ENCODE measurements at regions not wholly inside any gene's neighbourhood (a gene's known extent, or its start where the extent isn't known, plus 50 kb on each side); places are given as distances from the start of the nearest gene placed in this dataset.

GRCh38 chr15:92315595-92316211 lies 78.0 kb upstream of the ST8SIA2 start:
- H3K4me1 Mint-ChIP-seq = no peaks in the 10 kb centered on the region
- ATAC-seq (replicated peaks; ENCODE audit: extremely low read depth, poor library complexity, severe bottlenecking) (no peak), DNase-seq (ENCODE audit: low spot score in 2 of 2) (no peak)
- no peak overlapping the region for H3K27ac Mint-ChIP-seq (ENCODE audit: low read depth)
- no peaks in the 10 kb centered on the region for H3K9me3 Mint-ChIP-seq
- H3K36me3 Mint-ChIP-seq (ENCODE audit: insufficient read depth) = no peaks in the 10 kb centered on the region
- H3K4me3 Mint-ChIP-seq = no peak overlapping the region
- peaks cover 86% of the 10 kb centered on the region for H3K27me3 Mint-ChIP-seq

DNA sequence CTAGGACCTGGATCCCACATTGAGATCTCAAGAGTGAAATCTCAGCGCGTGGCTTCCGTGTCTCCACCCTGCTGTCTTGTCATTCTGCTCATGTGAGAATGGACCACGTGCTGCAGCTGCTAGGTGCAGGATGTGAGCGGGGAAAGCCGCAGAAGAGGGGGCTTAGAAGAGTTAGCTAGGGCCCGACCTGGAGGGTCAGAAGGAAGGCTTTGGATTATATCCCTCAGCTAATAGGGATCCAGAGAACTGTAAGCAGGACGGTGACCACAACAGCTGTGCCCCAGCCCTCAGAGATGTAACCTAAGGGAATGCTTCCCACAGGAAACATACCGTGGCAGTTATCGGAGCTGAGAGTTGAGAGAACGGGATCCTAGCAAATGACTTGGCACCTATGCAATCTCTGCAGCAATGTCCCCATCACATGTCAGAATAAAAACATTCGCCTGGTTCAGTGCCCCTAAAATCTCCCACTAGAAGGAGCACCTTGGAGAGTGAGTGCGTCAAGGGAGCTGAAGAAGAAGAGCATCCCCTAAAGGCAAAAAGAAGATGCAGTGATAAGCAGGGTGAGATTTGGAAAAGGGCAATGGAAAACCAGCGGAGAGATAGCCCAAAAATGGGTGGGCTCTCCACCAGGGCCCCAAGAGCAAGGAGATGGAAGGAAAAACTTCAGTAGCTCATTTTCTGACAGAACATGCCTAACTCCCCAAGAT lies 76.9 kb upstream of the ST8SIA2 start:
- Mint-ChIP-seq H3K27me3 (peaks cover 85% of the 10 kb centered on the region), H3K9me3 (no peaks in the 10 kb centered on the region), H3K4me1 (no peaks in the 10 kb centered on the region), H3K36me3 (ENCODE audit: insufficient read depth) (no peaks in the 10 kb centered on the region), H3K27ac (ENCODE audit: low read depth) (no peak overlapping the region), H3K4me3 (no peak overlapping the region)
- DNase-seq (ENCODE audit: low spot score in 2 of 2) (no peak), ATAC-seq (replicated peaks; ENCODE audit: extremely low read depth, poor library complexity, severe bottlenecking) (no peak)

GRCh38 chr15:92320012-92320699 lies 73.5 kb upstream of the ST8SIA2 start:
- no peak for ATAC-seq (replicated peaks; ENCODE audit: extremely low read depth, poor library complexity, severe bottlenecking)
- no peaks in the 10 kb centered on the region for H3K9me3 Mint-ChIP-seq
- no peak for DNase-seq (ENCODE audit: low spot score in 2 of 2)
- no peak overlapping the region for H3K27ac Mint-ChIP-seq (ENCODE audit: low read depth)
- no peak overlapping the region for H3K4me3 Mint-ChIP-seq
- H3K4me1 Mint-ChIP-seq = no peaks in the 10 kb centered on the region
- peaks cover 82% of the 10 kb centered on the region for H3K27me3 Mint-ChIP-seq
- H3K36me3 Mint-ChIP-seq (ENCODE audit: insufficient read depth) = no peaks in the 10 kb centered on the region

GRCh38 chr15:92322566-92323355 lies 70.9 kb upstream of the ST8SIA2 start:
- H3K36me3 Mint-ChIP-seq (ENCODE audit: insufficient read depth) = no peaks in the 10 kb centered on the region
- no peak overlapping the region for H3K27ac Mint-ChIP-seq (ENCODE audit: low read depth)
- H3K4me1 Mint-ChIP-seq = no peaks in the 10 kb centered on the region
- no peak overlapping the region for H3K4me3 Mint-ChIP-seq
- H3K27me3 Mint-ChIP-seq = peaks cover 77% of the 10 kb centered on the region
- ATAC-seq (replicated peaks; ENCODE audit: extremely low read depth, poor library complexity, severe bottlenecking) (no peak), DNase-seq (ENCODE audit: low spot score in 2 of 2) (no peak)
- H3K9me3 Mint-ChIP-seq = no peaks in the 10 kb centered on the region

- no peaks in the 10 kb centered on the region for H3K4me1 Mint-ChIP-seq
- no peak overlapping the region for H3K27ac Mint-ChIP-seq (ENCODE audit: low read depth)
- peaks cover 73% of the 10 kb centered on the region for H3K27me3 Mint-ChIP-seq
- H3K36me3 Mint-ChIP-seq (ENCODE audit: insufficient read depth) = no peaks in the 10 kb centered on the region
- no peaks in the 10 kb centered on the region for H3K9me3 Mint-ChIP-seq
- DNase-seq (ENCODE audit: low spot score in 2 of 2) (no peak), ATAC-seq (replicated peaks; ENCODE audit: extremely low read depth, poor library complexity, severe bottlenecking) (no peak)
- no peak overlapping the region for H3K4me3 Mint-ChIP-seq
These were observed 70.2 kb upstream of the ST8SIA2 start for GRCh38 chr15:92323525-92323924.

DNA sequence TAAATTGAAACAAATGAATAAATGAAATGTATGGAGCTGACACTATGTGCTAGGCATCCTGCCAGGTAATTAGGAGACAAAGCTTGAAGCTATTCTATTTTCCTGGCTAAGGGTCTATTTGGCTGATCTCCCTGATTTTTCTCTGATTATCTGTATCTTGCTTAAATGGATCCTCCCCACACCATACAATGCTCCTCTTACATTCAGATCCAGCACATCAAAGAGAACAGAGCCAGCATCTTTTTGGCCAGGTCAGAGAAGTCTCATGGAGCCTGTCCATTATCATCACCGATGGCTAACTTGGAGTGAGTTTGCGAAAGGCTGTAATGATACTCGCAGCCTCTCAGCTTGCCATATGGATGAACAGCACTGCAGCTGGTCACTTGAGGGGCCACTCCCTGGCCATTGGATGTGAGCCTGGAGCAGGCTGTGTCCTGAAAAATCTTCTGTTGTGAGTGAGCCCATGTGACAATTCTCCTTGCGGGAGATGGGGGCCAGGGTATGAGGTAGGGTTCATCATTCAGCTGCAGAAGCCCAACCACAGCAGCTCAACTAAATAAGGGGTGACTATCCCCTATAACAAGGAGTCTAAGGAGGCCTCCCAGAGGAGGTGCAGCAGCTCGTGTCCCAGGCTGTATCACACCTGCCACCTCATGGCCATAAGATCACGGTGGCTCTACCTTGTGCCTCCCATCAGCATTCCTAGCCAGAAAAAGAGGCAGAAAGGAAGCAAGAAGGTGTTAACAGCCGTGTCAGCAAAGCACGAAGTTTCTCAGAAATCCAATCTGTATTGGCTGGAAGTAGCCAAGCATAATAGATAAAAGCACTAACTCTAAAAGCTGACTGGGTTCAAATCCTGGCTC lies 69.3 kb upstream of the ST8SIA2 start:
- DNase-seq (ENCODE audit: low spot score in 2 of 2) (no peak), ATAC-seq (replicated peaks; ENCODE audit: extremely low read depth, poor library complexity, severe bottlenecking) (no peak)
- Mint-ChIP-seq H3K9me3 (no peaks in the 10 kb centered on the region), H3K4me3 (no peak overlapping the region), H3K4me1 (no peaks in the 10 kb centered on the region), H3K27me3 (peaks cover 75% of the 10 kb centered on the region), H3K27ac (ENCODE audit: low read depth) (no peak overlapping the region), H3K36me3 (ENCODE audit: insufficient read depth) (no peaks in the 10 kb centered on the region)

DNA sequence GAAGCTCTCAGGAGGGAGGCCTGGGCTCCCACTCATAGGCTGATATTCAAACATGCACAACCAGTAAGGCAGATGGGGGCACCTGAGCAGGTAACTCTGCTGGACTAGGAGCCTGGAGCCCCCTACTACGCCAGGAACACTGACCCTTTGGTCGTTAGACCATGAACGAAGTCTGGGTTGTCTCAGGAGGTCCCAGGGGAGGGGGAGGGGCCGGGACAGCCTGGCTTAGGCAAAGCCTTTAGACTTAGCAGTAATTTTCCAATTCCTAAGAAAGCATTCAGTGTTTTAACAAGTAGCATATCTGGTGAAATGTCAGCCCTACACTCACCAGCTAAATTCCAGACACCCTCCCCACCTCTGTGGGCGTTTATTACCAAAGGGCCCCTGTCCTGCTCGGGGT lies 67.4 kb upstream of the ST8SIA2 start:
- no peak overlapping the region for H3K4me3 Mint-ChIP-seq
- H3K36me3 Mint-ChIP-seq (ENCODE audit: insufficient read depth) = no peaks in the 10 kb centered on the region
- ATAC-seq (replicated peaks; ENCODE audit: extremely low read depth, poor library complexity, severe bottlenecking) = no peak

DNA sequence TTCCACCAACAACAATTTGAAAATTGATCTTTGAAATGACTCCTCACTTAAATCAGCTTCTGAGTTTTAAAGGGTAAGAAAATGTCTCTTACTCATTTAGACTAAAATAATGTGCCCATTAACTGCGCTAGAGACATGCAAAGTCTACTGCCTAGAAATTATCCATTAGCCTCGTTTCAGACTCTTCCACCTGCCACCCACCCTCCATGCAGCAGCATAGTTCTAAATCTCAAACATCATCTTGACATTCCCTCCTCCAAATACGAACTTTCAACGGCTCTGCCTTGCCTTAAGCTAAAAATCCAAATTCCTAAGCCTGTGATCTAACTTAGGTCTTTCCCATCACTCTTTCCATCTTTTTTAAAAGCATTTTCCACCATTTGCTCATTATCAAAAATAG lies 66.6 kb upstream of the ST8SIA2 start:
- Mint-ChIP-seq H3K9me3 (no peaks in the 10 kb centered on the region), H3K27me3 (peaks cover 64% of the 10 kb centered on the region), H3K4me3 (no peak overlapping the region), H3K36me3 (ENCODE audit: insufficient read depth) (no peaks in the 10 kb centered on the region), H3K27ac (ENCODE audit: low read depth) (no peak overlapping the region), H3K4me1 (no peaks in the 10 kb centered on the region)
- DNase-seq (ENCODE audit: low spot score in 2 of 2) (no peak), ATAC-seq (replicated peaks; ENCODE audit: extremely low read depth, poor library complexity, severe bottlenecking) (no peak)

More for the DNA sequence above, 67.4 kb upstream of the ST8SIA2 start:
- Mint-ChIP-seq H3K4me1 (no peaks in the 10 kb centered on the region), H3K9me3 (no peaks in the 10 kb centered on the region), H3K27me3 (peaks cover 59% of the 10 kb centered on the region), H3K27ac (ENCODE audit: low read depth) (no peak overlapping the region)
- DNase-seq (ENCODE audit: low spot score in 2 of 2) = no peak

DNA sequence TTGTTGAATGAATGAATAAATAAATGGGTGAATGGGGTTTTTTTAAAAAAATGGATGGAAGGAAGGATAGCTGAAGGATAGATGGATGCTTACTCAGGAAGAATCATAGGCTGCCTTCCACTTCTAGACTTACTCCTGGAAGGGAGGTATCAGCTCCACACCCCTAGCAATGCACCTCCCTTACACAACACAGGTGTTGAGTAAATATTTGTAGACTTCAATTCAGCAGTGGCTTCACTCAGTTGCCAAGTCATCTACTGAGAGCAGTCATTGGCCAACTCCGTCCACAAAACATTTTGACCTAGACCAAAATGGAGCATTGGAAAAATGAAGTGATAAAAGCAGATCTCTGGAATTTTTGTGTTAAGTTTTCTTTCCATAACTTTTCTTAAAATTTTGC lies 65.5 kb upstream of the ST8SIA2 start:
- Mint-ChIP-seq H3K9me3 (no peaks in the 10 kb centered on the region), H3K4me1 (no peaks in the 10 kb centered on the region), H3K36me3 (ENCODE audit: insufficient read depth) (no peaks in the 10 kb centered on the region), H3K27ac (ENCODE audit: low read depth) (no peak overlapping the region), H3K4me3 (no peak overlapping the region), H3K27me3 (peaks cover 61% of the 10 kb centered on the region)
- ATAC-seq (replicated peaks; ENCODE audit: extremely low read depth, poor library complexity, severe bottlenecking) = no peak
- no peak for DNase-seq (ENCODE audit: low spot score in 2 of 2)

DNA sequence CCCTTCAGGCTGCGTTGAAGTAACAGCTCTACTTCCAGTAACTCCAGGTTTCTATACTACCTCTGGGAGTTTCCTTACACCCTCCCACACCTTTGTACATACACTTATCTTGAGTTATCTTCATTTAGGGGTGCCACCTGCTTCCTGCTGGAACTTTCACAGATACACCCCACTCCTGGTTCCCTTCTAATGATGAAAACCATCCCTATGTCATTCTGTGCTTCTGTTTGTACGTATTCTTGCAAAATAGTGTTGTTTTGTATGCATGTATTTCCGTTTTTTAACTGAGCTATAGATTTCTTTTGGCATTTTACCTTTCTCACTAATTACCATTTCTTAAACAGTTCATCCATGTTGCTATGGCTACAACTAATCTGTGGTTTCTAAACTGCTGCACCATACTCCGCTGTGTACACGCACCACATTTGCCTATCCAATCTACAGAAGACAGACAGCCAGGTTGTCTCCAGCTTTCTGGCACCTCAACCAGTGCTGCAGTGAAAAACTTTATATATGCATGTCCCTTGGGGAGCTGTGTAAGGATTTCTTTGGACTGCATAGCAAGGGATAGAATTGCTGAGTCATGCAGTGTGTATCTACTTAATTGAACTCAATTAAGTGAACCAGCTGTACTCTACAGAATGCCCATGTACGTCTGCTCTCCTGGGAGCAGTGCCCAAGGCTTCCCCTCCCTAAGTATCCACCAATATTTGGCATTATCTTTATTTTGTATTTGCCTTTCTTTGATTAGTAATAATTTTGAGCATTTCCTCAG lies 61.4 kb upstream of the ST8SIA2 start:
- Mint-ChIP-seq H3K27me3 (peaks cover 55% of the 10 kb centered on the region), H3K4me1 (no peaks in the 10 kb centered on the region)
- ATAC-seq (replicated peaks; ENCODE audit: extremely low read depth, poor library complexity, severe bottlenecking) = no peak

GRCh38 chr15:92333709-92334108 lies 60.0 kb upstream of the ST8SIA2 start:
- Mint-ChIP-seq H3K27me3 (peaks cover 60% of the 10 kb centered on the region), H3K9me3 (no peaks in the 10 kb centered on the region), H3K27ac (ENCODE audit: low read depth) (no peak overlapping the region), H3K4me1 (no peaks in the 10 kb centered on the region), H3K36me3 (ENCODE audit: insufficient read depth) (no peaks in the 10 kb centered on the region), H3K4me3 (no peak overlapping the region)
- no peak for DNase-seq (ENCODE audit: low spot score in 2 of 2)
- ATAC-seq (replicated peaks; ENCODE audit: extremely low read depth, poor library complexity, severe bottlenecking) = no peak

More for the DNA sequence above, 61.4 kb upstream of the ST8SIA2 start:
- Mint-ChIP-seq H3K27ac (ENCODE audit: low read depth) (no peak overlapping the region), H3K9me3 (no peaks in the 10 kb centered on the region), H3K36me3 (ENCODE audit: insufficient read depth) (no peaks in the 10 kb centered on the region), H3K4me3 (no peak overlapping the region)
- no peak for DNase-seq (ENCODE audit: low spot score in 2 of 2)
